SK-N-SH treated with all-trans-retinoic acid at 6 μM for 48 hours (cell line): ENCODE measurements at regions not wholly inside any gene's neighbourhood (a gene's known extent, or its start where the extent isn't known, plus 50 kb on each side); places are given as distances from the start of the nearest gene placed in this dataset.

Experiments
- ATAC-seq: fragments of 200-7000 bp; cut with Tn5 transposase; 3 replicates; pipeline ENCODE4 v1.9.1; 2020; ENCODE audit warnings: mild to moderate bottlenecking, moderate library complexity
- ARNTL ChIP-seq: fragments of 450-650 bp; formaldehyde crosslinking; IDR thresholded peaks from 2 replicates; pipeline ENCODE4 v1.5.0; 2020; ENCODE audit warnings: low read depth, mild to moderate bottlenecking, moderate library complexity, borderline replicate concordance
- BACH2 ChIP-seq: fragments of 250-450 bp; sonication (Bioruptor Pico); IDR thresholded peaks from 2 replicates; pipeline ENCODE4 v1.9.0; 2021; ENCODE audit warnings: mild to moderate bottlenecking, borderline replicate concordance
- CSDC2 ChIP-seq: fragments of 250-450 bp; sonication (Bioruptor Pico); IDR thresholded peaks from 2 replicates; pipeline ENCODE4 v1.5.0; 2020; ENCODE audit warnings: mild to moderate bottlenecking, moderate library complexity
- CSRNP3 ChIP-seq: fragments of 250-450 bp; sonication (Bioruptor Pico); IDR thresholded peaks from 2 replicates; pipeline ENCODE4 v1.5.1; 2021; ENCODE audit warnings: mild to moderate bottlenecking, moderate library complexity
- ESRRG ChIP-seq: fragments of 250-450 bp; sonication (Bioruptor Pico); IDR thresholded peaks from 2 replicates; pipeline ENCODE4 v1.6.1; 2021; ENCODE audit warnings: mild to moderate bottlenecking
- GLIS3 ChIP-seq: fragments of 250-450 bp; sonication (Bioruptor Pico); IDR thresholded peaks from 2 replicates; pipeline ENCODE4 v1.5.0; 2020; ENCODE audit warnings: mild to moderate bottlenecking, moderate library complexity
- ISL1 ChIP-seq: fragments of 250-450 bp; sonication (Bioruptor Pico); IDR thresholded peaks from 2 replicates; pipeline ENCODE4 v2.1.2; 2022; ENCODE audit warnings: mild to moderate bottlenecking, moderate library complexity
- OSR1 ChIP-seq: fragments of 250-450 bp; sonication (Bioruptor Pico); IDR thresholded peaks from 2 replicates; pipeline ENCODE4 v1.8.0; 2022; ENCODE audit warnings: moderate library complexity, mild to moderate bottlenecking, inconsistent platforms
- PPARA ChIP-seq: fragments of 250-450 bp; sonication (Bioruptor Pico); IDR thresholded peaks from 2 replicates; pipeline ENCODE4 v1.5.0; 2020; ENCODE audit warnings: mild to moderate bottlenecking, borderline replicate concordance
- SNAI2 ChIP-seq: fragments of 250-450 bp; sonication (Bioruptor Pico); IDR thresholded peaks from 2 replicates; pipeline ENCODE4 v1.5.0; 2020; ENCODE audit warnings: mild to moderate bottlenecking, moderate library complexity
- TCF4 ChIP-seq: fragments of 250-450 bp; sonication (Bioruptor Pico); IDR thresholded peaks from 2 replicates; pipeline ENCODE4 v1.8.0; 2021; ENCODE audit warnings: mild to moderate bottlenecking, moderate library complexity, borderline replicate concordance
- TOX ChIP-seq: fragments of 250-450 bp; sonication (Bioruptor Pico); IDR thresholded peaks from 2 replicates; pipeline ENCODE4 v1.8.0; 2021; ENCODE audit warnings: mild to moderate bottlenecking, moderate library complexity, borderline replicate concordance
- ZFP3 ChIP-seq: fragments of 250-450 bp; sonication (Bioruptor Pico); IDR thresholded peaks from 2 replicates; pipeline ENCODE4 v1.5.0; 2020; ENCODE audit warnings: mild to moderate bottlenecking, moderate library complexity
- ZFP30 ChIP-seq: fragments of 450-650 bp; formaldehyde crosslinking; IDR thresholded peaks from 2 replicates; pipeline ENCODE4 v1.5.0; 2022; ENCODE audit warnings: mild to moderate bottlenecking, moderate library complexity
- ZNF565 ChIP-seq: fragments of 450-650 bp; formaldehyde crosslinking; conservative IDR thresholded peaks from 2 replicates; pipeline ENCODE4 v1.5.0; 2020; ENCODE audit warnings: low read depth, mild to moderate bottlenecking, moderate library complexity
- ZNF70 ChIP-seq: fragments of 450-650 bp; formaldehyde crosslinking; IDR thresholded peaks from 2 replicates; pipeline ENCODE4 v1.5.0; 2020; ENCODE audit warnings: mild to moderate bottlenecking, moderate library complexity
- ZNF8 ChIP-seq: fragments of 450-650 bp; formaldehyde crosslinking; IDR thresholded peaks from 2 replicates; pipeline ENCODE4 v1.5.0; 2020; ENCODE audit warnings: mild to moderate bottlenecking, moderate library complexity
- TF ChIP-seq, protein P1 (sequence below): fragments of 250-450 bp; sonication (Bioruptor Pico); IDR thresholded peaks from 2 replicates; pipeline ENCODE4 v1.5.0; 2020; ENCODE audit warnings: mild to moderate bottlenecking, moderate library complexity
- TF ChIP-seq, protein P2 (sequence below): fragments of 250-450 bp; sonication (Bioruptor Pico); IDR thresholded peaks from 2 replicates; pipeline ENCODE4 v1.5.1; 2020; ENCODE audit warnings: low read depth, mild to moderate bottlenecking, moderate library complexity
- TF ChIP-seq, protein P3 (sequence below): fragments of 250-450 bp; sonication (Bioruptor Pico); IDR thresholded peaks from 2 replicates; pipeline ENCODE4 v1.8.0; 2020; ENCODE audit warnings: mild to moderate bottlenecking, moderate library complexity, borderline replicate concordance

GRCh38 chr3:181278468-181279238 lies 289.1 kb upstream of the DNAJC19 start:
- ATAC-seq = no peak
- TF ChIP-seq TOX (CRISPR knock-in tag) (no peak), PPARA (no peak), ZNF8 (CRISPR knock-in tag) (no peak), ESRRG (no peak), ARNTL (no peak), SNAI2 (CRISPR knock-in tag) (no peak)

DNA sequence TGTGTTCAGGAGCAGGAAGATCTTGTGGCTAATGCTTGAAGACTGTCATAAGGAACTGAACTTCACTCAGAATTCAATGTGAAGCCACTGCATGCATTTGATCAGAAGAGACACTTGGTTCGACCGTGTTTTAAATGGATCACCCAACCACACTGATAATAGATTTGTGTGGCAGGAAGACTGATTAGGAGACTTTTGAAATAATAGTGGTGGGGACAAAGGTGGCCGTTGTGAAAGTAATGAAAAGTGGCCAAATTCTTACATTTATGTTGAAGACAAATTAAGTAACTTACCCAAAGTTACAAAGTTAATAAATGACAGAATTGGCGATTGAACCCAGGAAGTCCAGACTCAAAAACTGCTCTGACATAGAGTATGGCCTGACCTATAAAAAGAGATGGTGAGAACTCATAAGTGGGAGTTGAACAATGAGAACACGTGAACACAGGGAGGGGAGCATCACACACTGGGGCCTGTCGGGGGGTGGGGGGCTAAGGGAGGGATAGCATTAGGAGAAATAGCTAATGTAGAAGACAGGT lies 286.9 kb upstream of the DNAJC19 start:
- no peak for ATAC-seq

DNA sequence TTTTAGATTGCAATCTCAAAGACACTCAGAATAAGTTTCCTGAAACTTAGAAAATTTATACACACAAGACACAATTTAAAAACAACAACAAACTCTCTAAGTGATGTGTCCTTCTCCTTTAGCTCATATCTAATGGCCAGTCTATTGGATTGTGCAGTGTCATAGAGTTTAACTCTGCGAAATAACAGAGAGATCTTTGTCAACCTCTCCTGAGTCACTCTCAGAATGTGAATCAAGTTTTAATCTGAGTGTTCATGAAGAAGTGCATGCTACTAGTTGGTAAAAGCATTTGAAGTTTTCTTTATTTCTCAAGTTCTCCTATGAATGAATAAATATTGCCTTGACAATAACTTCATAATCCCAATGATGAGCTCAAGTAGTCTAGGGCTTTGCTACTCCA lies 284.5 kb upstream of the DNAJC19 start:
- no peak for TF ChIP-seq ZFP3 (CRISPR knock-in tag)
- TF ChIP-seq CSDC2 (CRISPR knock-in tag) = no peak
- TF ChIP-seq TCF4 (CRISPR knock-in tag) = no peak
- TF ChIP-seq SNAI2 (CRISPR knock-in tag) = no peak
- no peak for TF ChIP-seq ZNF70 (CRISPR knock-in tag)
- TF ChIP-seq, all 23 proteins: peak for 0
- ATAC-seq = no peak

More for the DNA sequence above, 286.9 kb upstream of the DNAJC19 start:
- TF ChIP-seq ZFP3 (CRISPR knock-in tag) (no peak), ZFP30 (CRISPR knock-in tag) (no peak), PPARA (no peak)

- no peak for TF ChIP-seq OSR1 (CRISPR knock-in tag)
- TF ChIP-seq TCF4 (CRISPR knock-in tag) = no peak
- TF ChIP-seq GLIS3 (CRISPR knock-in tag) = no peak
- TF ChIP-seq PPARA = no peak
- no peak for TF ChIP-seq ZFP3 (CRISPR knock-in tag)
- TF ChIP-seq TOX (CRISPR knock-in tag) = no peak
- TF ChIP-seq ZFP30 (CRISPR knock-in tag) = no peak
- no peak for TF ChIP-seq ZNF565
- TF ChIP-seq ESRRG = no peak
- no peak for TF ChIP-seq ZNF8 (CRISPR knock-in tag)
- TF ChIP-seq SNAI2 (CRISPR knock-in tag) = no peak
- TF ChIP-seq ZNF70 (CRISPR knock-in tag) = no peak
- no peak for TF ChIP-seq CSRNP3
Observed at GRCh38 chr3:181267312-181267711, 277.8 kb upstream of the DNAJC19 start.

GRCh38 chr3:181265750-181266333 lies 276.3 kb upstream of the DNAJC19 start:
- ATAC-seq = 0 out of 3 replicates have a peak, but pooled peaks have one; percentile 36
- TF ChIP-seq, protein P1, sequence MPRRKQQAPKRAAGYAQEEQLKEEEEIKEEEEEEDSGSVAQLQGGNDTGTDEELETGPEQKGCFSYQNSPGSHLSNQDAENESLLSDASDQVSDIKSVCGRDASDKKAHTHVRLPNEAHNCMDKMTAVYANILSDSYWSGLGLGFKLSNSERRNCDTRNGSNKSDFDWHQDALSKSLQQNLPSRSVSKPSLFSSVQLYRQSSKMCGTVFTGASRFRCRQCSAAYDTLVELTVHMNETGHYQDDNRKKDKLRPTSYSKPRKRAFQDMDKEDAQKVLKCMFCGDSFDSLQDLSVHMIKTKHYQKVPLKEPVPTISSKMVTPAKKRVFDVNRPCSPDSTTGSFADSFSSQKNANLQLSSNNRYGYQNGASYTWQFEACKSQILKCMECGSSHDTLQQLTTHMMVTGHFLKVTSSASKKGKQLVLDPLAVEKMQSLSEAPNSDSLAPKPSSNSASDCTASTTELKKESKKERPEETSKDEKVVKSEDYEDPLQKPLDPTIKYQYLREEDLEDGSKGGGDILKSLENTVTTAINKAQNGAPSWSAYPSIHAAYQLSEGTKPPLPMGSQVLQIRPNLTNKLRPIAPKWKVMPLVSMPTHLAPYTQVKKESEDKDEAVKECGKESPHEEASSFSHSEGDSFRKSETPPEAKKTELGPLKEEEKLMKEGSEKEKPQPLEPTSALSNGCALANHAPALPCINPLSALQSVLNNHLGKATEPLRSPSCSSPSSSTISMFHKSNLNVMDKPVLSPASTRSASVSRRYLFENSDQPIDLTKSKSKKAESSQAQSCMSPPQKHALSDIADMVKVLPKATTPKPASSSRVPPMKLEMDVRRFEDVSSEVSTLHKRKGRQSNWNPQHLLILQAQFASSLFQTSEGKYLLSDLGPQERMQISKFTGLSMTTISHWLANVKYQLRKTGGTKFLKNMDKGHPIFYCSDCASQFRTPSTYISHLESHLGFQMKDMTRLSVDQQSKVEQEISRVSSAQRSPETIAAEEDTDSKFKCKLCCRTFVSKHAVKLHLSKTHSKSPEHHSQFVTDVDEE (CRISPR knock-in tag) = no peak
- no peak for TF ChIP-seq ZNF8 (CRISPR knock-in tag)
- TF ChIP-seq, protein P2, sequence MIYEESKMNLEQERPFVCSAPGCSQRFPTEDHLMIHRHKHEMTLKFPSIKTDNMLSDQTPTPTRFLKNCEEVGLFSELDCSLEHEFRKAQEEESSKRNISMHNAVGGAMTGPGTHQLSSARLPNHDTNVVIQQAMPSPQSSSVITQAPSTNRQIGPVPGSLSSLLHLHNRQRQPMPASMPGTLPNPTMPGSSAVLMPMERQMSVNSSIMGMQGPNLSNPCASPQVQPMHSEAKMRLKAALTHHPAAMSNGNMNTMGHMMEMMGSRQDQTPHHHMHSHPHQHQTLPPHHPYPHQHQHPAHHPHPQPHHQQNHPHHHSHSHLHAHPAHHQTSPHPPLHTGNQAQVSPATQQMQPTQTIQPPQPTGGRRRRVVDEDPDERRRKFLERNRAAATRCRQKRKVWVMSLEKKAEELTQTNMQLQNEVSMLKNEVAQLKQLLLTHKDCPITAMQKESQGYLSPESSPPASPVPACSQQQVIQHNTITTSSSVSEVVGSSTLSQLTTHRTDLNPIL (CRISPR knock-in tag) = no peak
- no peak for TF ChIP-seq CSRNP3
- TF ChIP-seq ISL1 (CRISPR knock-in tag) = no peak
- TF ChIP-seq ZNF70 (CRISPR knock-in tag) = no peak
- TF ChIP-seq OSR1 (CRISPR knock-in tag) = no peak
- no peak for TF ChIP-seq BACH2
- no peak for TF ChIP-seq PPARA
- no peak for TF ChIP-seq ARNTL
- TF ChIP-seq, protein P3, sequence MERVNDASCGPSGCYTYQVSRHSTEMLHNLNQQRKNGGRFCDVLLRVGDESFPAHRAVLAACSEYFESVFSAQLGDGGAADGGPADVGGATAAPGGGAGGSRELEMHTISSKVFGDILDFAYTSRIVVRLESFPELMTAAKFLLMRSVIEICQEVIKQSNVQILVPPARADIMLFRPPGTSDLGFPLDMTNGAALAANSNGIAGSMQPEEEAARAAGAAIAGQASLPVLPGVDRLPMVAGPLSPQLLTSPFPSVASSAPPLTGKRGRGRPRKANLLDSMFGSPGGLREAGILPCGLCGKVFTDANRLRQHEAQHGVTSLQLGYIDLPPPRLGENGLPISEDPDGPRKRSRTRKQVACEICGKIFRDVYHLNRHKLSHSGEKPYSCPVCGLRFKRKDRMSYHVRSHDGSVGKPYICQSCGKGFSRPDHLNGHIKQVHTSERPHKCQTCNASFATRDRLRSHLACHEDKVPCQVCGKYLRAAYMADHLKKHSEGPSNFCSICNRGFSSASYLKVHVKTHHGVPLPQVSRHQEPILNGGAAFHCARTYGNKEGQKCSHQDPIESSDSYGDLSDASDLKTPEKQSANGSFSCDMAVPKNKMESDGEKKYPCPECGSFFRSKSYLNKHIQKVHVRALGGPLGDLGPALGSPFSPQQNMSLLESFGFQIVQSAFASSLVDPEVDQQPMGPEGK = no peak
- TF ChIP-seq ZFP3 (CRISPR knock-in tag) = no peak
- TF ChIP-seq CSDC2 (CRISPR knock-in tag) = no peak

More at GRCh38 chr3:181267312-181267711, 277.8 kb upstream of the DNAJC19 start:
- no peak for ATAC-seq
